LNCAP (cell line): ENCODE measurements at regions not wholly inside any gene's neighbourhood (a gene's known extent, or its start where the extent isn't known, plus 50 kb on each side); places are given as distances from the start of the nearest gene placed in this dataset.

Experiments
- TF ChIP-seq, protein P1 (sequence below): fragments of 450-650 bp; IDR thresholded peaks from 2 replicates; pipeline ENCODE4 v1.5.1; 2017; ENCODE audit warnings: mild to moderate bottlenecking

DNA sequence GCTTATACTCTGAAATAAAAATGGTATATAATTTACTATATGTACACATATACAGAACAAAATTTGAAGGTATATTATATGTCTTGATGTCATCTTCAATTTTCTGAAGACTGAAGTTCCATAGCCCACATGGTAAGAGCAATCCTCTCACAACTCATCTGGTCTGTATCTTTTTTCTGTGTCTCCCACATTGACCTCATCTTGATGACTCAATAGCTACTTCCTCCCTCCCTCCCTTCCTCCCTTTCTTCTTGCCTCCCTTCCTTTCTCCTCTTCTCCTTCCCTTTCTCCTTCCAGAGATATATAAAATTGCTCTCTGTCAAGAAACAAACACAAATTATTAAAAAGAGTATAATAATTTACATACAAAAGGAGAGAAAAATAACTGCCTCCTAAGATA is 268.5 kb downstream of the SQOR start:
- TF ChIP-seq, protein P1, sequence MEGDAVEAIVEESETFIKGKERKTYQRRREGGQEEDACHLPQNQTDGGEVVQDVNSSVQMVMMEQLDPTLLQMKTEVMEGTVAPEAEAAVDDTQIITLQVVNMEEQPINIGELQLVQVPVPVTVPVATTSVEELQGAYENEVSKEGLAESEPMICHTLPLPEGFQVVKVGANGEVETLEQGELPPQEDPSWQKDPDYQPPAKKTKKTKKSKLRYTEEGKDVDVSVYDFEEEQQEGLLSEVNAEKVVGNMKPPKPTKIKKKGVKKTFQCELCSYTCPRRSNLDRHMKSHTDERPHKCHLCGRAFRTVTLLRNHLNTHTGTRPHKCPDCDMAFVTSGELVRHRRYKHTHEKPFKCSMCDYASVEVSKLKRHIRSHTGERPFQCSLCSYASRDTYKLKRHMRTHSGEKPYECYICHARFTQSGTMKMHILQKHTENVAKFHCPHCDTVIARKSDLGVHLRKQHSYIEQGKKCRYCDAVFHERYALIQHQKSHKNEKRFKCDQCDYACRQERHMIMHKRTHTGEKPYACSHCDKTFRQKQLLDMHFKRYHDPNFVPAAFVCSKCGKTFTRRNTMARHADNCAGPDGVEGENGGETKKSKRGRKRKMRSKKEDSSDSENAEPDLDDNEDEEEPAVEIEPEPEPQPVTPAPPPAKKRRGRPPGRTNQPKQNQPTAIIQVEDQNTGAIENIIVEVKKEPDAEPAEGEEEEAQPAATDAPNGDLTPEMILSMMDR, result no peak

DNA sequence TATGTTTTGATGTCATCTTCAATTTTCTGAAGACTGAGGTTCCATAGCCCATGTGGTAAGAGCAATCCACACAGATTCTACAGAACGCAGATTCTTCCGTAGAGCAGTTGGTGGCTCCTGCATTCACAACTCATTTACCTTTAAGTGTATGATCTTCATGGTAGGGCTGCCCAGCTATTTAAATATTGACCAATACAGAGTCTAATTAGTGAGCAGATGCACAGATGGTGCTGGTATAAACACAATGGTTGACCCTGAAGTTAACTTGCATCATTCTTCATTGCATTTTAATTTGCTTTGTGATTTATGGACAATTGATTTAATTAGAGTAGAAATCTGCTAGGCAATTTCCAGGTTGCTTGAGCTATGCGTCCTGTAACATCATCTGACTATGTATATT is 269.2 kb downstream of the SQOR start:
- TF ChIP-seq, protein P1, result no peak

DNA sequence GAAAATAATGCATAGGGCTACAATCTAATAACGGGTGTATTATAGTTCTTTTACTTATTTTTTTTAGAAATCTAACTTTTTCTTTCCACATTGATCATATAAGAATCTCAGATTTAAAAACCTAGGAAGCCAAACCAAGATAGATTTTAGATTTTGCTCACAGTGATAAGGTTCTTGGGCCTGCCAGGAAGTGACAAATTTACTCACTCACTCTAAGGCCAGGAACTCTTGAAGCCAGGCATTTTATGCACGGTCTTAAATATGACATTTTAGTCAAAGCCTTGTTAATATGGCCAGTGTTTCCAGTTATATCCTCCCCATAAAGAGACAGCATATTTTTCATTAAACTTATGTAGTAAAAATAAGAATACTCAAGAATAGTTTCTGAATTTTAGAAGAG is 271.4 kb downstream of the SQOR start:
- TF ChIP-seq, protein P1, result no peak

DNA sequence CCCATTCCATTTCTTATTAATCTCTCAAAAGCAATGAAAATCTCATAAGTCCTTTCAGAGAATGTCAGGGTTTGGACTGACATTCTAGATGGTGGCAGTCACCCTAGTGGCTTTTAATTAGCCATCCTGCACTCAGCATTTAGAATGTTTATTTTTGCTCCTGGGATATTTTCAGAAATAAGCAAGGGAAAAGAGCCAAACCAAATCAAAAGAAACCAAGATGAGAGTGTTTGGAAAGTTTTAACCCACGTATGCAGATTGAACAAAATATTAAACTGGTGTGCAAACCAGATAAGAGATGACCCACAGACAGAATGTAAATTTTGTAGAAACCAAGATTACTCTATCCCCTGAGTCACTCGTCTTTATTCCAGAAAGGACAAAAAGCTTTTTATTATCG is 275.8 kb downstream of the SQOR start:
- TF ChIP-seq, protein P1, result no peak

DNA sequence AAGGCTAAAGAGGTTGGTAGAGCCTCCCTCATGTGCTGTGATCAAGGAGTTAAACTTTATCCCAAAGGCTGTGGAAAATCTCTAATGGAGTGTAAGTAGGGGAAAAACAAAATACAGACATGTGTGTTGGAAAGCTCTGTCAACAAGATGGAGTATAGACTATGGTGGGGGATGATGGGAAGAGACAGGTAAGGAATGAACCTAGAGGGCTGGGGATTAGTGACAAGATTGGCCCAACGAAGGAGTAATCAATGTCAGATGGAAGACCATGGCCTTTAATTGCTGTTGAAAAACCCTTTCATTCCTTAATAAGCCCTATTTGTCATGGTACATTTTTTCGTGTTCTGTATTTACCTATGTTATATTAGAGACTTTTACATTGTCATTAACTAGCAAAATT is 278.6 kb downstream of the SQOR start:
- TF ChIP-seq, protein P1, result no peak

DNA sequence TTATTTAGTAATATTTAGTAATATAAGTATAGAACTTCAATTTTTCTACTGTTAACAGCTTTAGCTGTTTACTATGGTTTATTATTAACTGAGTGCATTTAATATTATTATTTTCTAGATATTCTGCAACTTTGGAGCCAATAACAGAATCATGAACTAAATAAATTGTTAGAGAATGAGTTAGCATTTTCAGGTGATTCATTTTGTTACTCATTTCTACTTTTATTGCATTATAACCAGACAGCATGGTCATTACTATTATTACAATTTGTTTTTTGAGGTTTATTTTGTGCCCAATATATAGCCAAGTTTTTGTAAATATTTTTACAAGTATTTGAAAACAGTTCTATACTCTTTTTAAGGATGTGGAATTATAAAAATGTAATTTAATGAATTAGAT is 279.6 kb downstream of the SQOR start:
- TF ChIP-seq, protein P1, result no peak

DNA sequence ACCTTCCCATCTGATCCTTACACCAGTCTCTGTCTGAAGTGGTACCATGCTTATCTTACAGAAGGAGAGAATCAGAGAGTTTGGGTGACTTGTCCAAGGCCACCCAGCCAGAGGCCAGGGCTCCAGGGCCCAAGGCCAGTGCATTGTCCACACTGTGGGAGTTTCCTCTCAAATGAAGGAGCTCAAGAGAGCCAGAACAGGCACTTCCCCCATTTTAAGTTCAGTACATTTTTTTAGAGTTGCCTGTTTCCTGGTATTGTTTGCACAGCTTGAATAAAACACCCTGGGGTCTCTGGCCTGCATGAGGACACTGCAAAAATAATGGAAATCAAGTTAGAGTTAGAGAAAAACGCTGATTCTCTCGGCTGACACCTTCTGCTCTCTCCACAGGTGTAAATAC is 284.0 kb downstream of the SQOR start:
- TF ChIP-seq, protein P1, result no peak

DNA sequence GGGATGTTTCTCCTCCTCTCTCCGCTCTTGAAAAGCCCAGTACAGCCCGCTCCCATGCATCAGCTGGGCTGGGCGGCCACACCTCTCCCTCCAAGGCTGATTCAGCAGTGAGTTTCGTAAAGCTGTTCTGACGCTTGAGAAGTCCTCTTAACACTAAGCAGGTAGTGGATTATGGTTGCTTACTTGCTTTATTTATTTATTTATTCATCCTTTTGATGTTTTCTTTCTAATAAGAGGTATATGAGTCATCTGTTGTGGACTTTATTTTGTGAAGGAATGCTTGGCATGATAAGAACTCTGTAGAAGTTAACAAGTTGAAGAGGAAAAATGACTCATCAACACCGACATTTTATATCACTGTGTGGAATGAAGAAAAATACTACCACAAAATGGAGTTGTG is 285.0 kb downstream of the SQOR start:
- TF ChIP-seq, protein P1, result no peak
